HG03378 (cell line): ENCODE measurements at regions not wholly inside any gene's neighbourhood (a gene's known extent, or its start where the extent isn't known, plus 50 kb on each side); places are given as distances from the start of the nearest gene placed in this dataset.

Source experiments
- ATAC-seq: cut with Tn5 transposase; IDR thresholded peaks from one replicate; pipeline ENCODE4 v1.9.1; 2021; ENCODE audit warnings: mild to moderate bottlenecking, moderate library complexity; ENCODE audit not compliant: unreplicated experiment

DNA sequence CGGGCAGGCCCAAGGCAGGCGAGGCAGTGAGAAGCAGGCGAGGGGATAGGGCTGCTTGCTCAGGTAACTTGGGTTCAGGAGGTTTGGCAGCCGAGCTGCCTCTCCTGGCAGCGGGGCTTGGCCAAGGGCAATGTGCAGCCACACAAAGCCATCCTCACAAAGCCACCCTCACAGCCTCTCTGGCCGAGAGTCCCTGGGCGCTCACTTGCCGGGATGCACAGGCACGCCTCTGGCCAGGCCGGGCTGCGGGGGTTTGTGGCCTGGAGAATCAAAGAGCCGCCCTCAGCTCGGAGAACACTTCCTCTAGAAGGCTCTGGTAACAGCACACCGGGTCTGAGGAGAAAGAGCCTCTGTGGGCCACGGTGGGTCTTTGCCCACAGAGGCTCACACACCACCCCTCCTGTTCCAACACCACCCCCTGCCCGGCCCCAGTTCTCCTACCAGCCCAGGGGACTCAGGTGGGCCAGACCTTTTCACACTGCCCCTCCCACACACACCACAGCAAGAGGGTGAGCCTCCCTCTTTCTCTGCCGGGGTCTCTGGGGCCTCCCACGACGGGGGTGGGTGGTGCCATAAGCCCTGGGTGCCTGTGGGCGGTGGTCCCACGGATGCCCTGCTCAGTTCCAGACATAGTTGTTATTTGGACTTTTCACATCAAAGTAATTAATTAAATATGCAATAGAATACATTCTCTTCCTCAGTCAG, 186.9 kb downstream of the ZFP36L2 start:
- no peak for ATAC-seq

DNA sequence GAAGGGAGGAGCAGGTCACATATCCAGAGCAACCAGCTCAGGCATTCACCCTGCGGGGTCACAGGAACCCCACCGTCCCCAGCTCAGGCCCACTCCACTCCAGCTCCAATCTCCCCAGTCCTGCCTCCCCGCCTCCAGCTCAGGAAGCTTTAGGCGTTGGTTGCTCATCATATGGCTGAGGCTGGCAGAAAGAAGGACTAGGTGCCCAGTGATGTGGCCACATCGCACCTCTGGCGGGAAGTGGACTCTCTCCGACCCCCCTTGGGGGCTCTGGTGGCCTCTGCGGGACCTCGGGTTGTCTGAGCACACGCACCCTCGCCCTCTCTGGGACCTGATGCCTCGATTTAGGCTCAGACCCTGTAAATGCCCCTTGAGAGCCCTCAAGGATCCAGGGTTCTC, 187.7 kb downstream of the ZFP36L2 start:
- no peak for ATAC-seq

DNA sequence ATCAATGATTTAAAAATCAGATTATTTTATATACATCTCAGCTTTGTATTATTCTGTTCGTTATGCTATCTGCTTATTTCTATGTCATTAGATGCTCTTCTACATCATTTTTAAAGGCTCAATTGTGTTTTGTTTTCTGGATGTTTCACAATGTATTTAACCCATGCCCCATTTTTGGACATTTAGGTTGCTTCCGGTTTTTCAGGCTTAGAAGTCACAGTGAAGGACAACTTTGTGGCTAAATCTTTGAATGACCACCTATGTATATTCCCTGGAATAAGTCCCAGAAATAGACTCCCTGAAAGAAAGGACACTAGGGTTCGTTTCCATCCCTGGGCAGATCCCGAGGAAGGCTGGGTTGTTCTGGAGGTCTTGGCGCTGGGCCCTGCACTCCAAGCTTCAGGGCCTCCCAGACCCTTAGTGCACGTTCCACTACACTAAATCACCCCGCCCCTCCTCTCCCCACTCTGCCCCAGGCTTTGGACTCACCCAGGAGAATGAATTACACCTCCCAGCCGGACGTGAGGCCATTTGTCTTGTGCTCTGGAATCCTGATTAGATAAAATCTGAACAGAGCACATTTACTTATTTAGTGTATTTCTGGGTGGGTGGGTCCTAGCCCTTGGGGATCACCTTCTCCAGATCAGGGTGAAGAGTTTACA, 188.2 kb downstream of the ZFP36L2 start:
- no peak for ATAC-seq

DNA sequence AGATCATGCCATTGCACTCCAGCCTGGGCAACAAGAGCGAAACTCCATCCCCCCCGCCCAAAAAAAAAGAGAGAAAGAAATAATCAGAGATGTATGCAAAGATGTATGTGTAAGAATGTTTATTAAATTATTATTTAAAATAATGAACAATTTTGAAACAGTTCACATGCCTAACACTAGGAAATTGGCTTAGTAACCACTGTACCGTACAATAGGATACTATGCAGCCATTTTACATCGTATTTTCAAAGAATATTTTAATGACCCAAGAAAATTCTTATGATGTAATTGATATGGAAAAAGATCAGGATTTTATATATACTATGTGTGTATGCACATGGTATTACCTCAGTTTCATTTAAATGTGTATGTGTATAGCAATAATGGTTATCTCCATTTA, 190.5 kb downstream of the ZFP36L2 start:
- no peak for ATAC-seq

DNA sequence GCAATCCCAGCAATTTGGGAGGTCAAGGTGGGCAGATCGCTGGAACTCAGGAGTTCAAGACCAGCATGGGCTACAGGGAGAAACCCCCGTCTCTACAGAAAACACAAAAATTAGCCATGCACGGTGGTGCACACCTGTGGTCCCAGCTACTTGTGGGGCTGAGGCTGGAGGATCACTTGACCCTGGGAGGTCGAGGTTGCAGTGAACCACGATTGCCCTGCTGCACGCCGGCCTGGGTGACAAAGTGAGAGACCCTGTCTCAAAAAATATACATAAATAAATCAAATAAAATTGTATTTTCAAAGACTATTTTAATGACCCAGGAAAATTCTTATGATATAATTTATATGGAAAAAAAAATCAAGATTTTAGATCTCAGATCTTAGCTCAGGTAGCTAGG, 191.5 kb downstream of the ZFP36L2 start:
- no peak for ATAC-seq

DNA sequence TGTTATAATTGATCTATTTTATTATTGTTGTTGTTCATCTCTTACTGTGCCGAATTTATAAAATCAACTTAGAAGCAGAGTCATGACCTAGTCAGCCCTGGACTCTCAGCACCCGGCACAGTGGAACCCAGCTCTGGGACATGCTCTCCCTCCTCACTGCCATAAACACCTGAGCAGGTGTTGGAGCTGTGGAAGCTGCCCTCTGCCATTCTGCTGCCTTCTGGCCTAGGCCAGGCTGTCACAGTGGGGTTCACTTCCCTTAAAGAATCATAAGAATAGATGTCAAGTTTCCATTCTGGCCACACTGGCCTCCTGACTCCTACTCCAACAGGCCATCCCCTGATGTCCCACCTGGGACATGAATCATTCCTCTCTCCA, 192.2 kb downstream of the ZFP36L2 start:
- no peak for ATAC-seq

DNA sequence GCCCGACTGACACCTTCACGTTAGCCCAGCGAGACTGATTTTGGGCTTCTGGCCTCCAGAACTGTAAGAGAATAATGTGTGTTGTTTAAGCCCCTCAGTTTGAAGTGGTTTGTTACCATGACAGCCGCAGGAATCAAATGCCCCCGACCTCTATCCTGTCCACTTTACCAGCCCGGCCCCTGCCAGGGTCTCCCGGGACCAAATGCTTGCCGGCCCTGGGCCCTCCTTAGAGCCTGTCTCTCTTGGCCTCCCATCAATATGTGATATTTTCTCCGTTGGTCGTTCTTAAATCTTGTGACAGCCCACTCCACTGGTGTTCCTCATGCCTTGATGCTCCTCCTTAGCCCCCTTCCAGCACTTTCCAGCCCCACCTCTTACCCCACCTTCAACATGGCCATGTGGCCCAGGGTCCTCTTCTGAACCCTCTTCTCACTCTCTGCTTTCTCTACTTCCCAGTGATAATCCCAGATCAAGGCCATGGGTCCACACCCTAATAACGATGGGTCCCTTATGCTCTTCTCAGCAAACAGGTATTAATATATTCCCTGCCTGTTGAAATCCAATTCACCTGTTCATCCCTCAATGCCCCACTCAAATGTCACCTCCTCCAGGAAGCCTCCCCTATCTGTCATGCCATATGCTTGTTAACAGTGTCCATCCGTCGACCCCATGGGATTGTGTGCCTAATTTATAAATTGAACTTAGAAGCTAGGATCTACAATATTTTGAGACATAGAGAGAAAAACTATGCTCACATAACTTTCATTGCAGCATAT, 192.8 kb downstream of the ZFP36L2 start:
- ATAC-seq: no peak

DNA sequence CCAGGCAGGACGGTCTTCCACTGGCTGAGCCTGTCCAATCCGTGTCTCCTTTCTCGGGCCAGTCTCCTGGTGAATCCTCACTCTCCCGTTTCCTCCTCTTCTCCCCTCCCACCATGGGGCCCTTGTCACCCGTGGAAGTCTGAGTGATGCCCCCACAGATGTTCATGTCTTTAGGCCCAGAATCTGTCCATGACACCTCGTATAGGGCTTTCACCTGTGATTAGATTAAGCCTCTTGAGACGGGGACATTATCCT, 193.5 kb downstream of the ZFP36L2 start:
- no peak for ATAC-seq

DNA sequence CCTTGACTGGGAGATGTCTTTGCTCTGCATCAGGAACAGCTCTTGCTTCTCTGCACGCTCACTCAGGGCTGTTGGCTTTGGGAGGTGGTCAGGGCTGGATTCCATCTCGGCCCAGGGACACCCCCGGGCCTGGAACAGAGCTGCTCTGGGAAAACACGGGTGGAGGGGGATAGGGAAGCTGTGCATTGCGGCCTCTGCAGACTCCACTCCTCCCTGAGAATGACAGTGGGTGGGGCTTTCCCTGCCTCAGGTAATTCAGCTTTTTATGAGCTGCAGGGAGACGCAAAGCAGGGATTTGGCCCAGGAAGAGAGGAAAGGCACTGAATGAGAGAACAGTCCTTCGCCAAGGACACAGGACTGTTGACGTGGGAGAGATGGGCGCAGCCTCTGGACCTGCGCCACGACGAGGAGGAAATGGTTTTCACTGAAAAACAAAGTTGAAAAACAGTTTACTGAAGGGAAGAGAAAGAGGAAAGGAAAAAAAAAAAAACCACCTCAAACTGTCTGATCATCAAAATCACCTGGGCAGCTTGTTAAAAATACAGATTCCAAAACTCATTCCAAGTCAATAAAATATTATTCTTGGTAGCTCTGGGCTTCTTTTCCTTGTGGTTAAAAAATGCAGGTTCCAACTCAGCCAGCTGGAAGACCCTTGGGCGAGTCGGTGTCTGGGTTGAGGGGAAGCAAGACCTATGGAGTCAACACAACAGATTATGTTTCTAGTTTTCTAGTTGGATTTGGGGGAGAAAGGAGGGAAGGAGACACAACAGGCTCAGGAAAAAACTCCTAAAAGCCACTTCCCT, 194.0 kb downstream of the ZFP36L2 start:
- ATAC-seq: no peak

DNA sequence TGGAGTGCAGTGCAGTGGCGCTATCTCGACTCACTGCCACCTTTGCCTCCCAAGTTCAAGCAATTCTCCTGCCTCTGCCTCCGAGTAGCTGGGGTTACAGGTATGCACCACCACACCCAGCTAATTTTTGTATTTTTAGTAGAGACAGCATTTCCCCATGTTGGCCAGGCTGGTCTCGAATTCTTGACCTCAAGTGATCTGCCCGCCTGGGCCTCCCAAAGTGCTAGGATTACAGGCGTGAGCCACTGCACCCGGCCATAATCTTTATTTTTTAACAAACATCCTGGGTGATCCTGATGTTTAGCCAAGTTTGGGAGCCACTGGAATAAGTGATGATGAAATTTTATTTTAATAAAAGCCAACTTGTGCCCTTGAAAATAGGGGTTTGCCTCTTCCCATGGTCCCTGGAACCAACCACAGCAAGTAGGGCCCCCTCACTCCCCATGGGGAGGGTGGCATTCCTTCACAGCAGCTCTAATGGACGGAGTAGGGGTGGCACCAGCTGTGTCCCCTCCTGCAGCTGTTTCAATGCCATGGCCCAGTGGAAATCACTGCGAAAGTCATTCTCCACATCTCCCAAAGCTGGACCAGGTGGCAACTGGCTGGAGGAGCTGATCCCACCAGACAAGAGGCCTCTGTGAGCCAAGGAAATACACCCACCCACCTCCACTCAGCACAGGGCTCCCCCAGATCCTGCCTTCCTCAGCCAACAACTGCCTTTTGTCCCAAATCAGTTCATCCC, 194.8 kb downstream of the ZFP36L2 start:
- ATAC-seq: no peak

DNA sequence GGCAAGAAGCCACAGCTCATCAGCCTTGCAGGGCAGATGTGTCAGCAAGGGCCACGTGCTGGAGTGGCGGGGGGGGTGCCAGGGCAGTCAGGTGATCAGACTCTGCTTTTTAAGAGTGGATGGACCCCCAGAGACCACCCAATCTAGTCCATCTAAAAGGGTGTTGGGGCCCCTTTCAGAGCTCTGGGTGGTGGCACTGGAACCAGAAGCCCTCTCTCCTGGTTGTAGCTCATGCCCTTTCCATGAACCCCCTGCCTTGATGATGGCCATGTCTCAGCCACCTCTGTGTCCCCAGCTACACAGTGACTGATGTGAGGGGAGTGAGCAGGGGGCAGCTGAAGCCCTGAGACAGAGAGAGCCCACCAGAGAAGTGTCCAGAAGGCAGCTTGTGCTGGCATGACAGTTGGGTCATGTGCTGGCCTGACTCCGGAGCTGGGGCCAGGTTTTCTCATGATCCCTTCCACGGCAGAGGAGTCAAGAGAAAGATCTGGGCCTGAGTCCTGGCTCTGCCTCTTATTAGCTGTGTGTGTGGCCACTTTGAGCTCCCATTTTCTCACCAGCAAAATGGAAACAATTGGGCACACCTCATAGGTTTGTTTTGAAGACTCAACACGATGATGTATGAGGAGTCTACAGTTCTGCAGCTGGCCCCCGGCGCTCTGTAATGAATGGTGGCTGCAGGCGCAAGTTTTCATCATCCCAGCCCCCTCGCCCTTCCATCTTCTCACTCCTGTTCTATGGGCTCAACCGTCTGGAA, 195.7 kb downstream of the ZFP36L2 start:
- ATAC-seq: no peak

DNA sequence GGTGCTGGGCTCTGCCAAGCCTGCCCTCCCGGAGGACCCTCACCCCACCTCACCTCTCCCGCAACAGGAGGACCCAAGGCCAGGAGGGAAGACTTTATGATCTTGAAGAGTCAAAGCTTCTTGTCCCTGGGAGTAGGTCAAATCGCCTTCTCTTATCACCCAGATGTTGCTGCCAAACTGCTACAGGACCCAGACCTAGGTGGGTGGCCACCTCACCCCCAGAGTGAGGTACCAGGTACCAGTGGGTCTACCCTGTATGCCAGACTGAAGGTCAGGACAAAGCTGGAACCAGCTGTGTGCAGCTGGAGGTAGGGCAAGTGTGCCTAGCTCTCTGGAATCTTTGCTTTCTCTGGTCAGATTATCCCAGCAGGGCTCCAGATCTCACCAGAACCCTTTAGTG, 197.2 kb downstream of the ZFP36L2 start:
- ATAC-seq: no peak

DNA sequence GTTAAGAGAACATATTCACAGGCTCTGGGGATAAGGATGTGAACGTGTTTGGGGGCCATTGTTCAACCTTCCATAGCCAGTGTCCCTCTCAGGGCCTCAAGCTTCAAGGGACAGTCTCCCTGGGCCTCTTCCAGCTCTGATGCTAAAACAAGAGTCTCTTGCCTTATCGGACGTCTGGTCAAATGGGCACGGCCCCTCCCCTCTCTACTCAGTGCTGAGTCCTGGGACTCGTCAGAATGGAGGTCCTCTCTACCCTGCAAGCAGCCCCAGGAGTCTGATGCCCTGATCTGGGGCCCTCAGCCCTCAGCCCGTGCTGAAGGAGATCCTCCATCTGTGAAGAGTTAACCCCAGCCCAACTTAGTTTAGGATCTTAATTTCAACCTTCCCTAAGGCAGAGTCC, 198.2 kb downstream of the ZFP36L2 start:
- ATAC-seq: no peak

DNA sequence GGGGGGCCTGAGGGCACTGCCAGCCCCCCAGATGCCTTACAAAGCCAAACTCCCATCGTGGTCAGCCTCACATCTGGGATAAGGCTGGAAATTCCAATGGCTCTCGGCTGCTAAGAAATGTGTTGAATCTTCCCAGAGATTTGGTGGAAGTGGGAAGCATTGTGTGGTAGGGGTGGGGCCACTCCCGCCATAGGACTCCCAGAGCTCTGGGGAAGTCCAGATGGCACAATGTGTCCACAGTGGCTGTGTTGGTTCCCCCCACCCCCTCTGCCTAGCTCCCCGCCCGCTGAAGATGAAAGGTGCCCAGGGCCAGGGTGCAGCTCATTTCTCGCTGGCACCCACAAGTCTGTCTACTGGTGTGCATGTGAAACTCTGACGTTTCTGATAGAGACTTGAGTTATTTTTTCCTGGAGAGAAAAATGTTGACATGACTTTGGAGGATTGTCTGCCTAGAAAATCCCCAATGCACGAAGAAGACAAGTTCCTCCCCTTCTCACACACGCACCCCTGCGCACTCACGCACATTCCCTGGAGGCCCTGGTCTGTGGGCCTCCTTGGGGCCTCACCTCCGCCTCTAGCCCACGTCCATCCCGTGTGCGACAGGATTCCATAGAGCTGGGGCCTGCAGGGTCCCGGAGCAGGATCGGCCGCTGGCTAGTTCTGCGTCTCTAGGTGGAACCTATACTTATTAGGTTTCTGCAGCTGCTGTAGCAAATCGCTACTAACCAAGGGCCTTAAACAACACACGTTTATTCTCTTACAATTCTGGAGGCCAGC, 199.1 kb downstream of the ZFP36L2 start:
- no peak for ATAC-seq

DNA sequence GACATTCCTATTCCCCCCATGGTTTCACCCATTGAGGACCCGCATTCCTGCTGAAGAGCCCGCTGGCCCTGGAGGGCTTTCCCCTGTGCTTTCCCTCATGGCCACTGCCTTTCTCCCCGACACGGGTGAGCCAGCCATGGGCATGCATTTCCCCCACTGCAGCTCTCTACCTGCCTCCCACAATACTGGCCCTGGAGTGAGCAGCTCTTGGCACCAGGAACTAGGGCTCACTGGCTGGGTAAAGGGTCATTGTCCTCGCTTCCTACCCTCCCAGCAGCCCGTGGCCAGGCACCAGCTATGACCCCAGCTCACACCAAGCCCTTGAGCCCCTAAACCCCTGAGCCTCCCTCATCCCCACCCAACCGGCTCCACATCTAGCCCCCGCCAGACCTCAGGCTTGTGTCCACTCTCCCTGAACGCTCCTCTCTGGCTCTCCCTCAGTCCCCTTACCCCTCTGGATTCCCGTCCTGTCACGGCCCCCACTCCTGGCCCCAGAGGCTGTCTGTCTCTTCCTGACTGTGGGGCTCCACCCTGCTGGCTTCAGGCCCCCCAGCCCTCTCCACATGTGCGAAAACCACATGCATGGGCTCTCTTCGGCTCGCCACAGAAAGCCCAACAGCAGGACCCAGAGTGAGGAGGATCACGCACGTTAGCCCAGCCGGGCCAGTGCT, 199.8 kb downstream of the ZFP36L2 start:
- ATAC-seq: no peak

DNA sequence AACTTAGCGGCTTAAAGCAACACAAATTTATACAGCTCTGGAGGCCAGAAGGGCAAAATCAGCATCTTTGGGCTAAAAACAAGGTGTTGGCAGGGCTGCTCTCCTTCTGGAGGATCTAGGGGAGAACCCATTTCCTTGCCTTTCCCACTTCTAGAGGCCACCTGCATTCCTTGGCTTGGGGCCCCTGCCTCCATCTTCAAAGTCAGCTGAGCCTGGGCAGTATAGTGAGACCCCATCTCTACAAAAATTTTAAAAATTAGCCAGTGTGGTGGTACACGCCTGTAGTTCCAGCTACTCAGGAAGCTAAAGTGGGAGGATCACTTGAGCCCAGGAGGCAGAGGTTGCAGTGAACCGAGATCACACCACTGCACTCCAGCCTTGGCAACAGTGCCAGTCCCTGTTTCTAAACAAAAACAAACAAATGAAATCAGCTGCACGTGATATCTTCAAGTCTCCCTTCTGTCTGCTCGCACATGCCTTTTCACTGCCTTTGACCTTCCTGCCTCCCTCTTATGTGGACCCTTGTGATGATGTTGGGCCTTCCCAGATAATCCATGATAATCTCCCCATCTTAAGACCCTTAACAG, 200.6 kb downstream of the ZFP36L2 start:
- ATAC-seq: no peak

DNA sequence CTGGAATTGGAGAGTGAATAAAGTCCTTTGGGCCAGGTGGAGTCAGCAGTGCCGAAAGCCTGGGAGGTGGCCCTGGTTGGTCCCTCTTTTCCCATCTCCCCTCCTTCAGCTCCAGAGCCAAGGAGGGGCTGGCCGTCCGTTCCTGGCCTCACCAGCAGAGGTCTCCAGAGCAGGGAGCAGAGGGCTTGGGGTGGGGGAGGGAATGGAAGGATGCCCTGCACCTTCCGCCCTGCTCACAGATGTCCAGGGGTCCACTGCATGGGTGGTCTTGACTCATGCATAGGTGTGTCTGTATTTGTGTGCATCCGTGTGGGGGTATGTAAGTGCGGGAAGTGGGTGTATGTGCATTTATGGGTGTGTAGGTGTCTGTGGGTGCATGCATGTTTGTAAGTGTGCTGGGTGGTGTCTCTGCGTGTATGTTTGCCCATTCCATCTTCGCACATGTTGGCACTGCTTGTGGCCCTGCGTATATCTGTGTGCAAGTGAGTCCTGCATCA, 201.8 kb downstream of the ZFP36L2 start:
- ATAC-seq: no peak

DNA sequence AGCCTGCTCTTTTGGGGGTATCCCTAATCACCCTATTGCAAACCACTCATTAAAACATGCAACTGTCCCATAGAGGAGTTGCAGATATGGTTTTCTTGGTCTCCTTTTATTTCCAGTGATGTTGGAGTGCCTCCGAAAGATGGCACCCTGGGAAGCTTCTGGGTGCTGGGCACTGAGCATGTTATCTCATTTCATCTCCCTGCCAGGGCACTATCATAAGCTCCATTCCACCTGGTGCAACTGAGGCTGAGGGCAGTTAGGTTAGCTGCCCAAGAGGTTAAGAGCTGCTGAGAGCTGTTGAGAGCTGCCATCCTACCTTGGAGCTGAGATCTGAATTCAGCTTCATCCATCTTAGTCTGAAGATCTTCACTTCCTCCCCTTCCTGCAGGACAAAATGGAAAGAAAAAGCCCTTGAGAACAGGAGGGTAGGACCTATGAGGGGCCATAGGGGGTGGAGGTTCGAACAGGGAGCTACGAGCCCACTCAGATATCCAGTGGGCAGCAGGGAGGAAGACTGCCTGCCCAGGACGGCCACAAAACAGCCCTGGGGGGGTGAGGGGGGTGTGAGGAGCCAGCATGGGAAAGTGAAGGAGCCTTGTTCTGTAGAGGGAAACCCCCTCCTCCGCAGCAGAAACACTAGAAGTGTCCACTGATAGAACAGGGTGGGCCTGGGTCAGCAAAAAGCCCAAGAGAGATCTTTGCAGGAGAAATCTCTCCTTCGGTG, 202.5 kb downstream of the ZFP36L2 start:
- no peak for ATAC-seq
